ENCODE measurements at regions not wholly inside any gene's neighbourhood (a gene's known extent, or its start where the extent isn't known, plus 50 kb on each side); places are given as distances from the start of the nearest gene placed in this dataset.

GRCh38 chr5:165617491-165617890 lies 2112.1 kb downstream of the MAT2B start:
- no peaks in the 10 kb centered on the region for H3K9me3 ChIP-seq (ENCODE audit: control extremely low read depth in 1 of 3, control insufficient read depth in 2 of 3, insufficient read depth in 1 of 3, low read length in 2 of 3)
- H3K4me1 ChIP-seq (ENCODE audit: control insufficient read depth in 2 of 2, insufficient read depth in 2 of 2, low read length in 2 of 2), result no peaks in the 10 kb centered on the region
- H3K4me3 ChIP-seq (ENCODE audit: control extremely low read depth in 1 of 5, extremely low read depth in 1 of 5, insufficient read depth in 1 of 5, low read depth in 2 of 5, low read length in 4 of 5), result no peak overlapping the region
- no peaks in the 10 kb centered on the region for H3K79me2 ChIP-seq (ENCODE audit: control insufficient read depth, insufficient read depth, low read length)
- no peaks in the 10 kb centered on the region for H3K27me3 ChIP-seq (replicated peaks in 1 of 4; ENCODE audit: control extremely low read depth in 1 of 4, control insufficient read depth in 3 of 4, insufficient read depth in 4 of 4, low read length in 3 of 4)
- intact Hi-C loops (cut with micrococcal nuclease), result no loop called here
- H4K20me1 ChIP-seq (ENCODE audit: control insufficient read depth, insufficient read depth, low read length, poor library complexity, severe bottlenecking), result no peaks in the 10 kb centered on the region
- no peak overlapping the region for H3K4me3 Mint-ChIP-seq
- DNase-seq (no peak), ATAC-seq (ENCODE audit: low read depth) (no peak)
- POLR2A ChIA-PET, result no interaction called here
- H3K9ac ChIP-seq (ENCODE audit: low read length), result no peak overlapping the region
- H3K4me2 ChIP-seq (replicated peaks; ENCODE audit: low read depth, low read length, poor library complexity, severe bottlenecking), result no peak overlapping the region
- H3K36me3 ChIP-seq (replicated peaks in 1 of 2; ENCODE audit: control extremely low read depth in 1 of 2, control insufficient read depth in 1 of 2, extremely low read depth in 1 of 2, insufficient read depth in 2 of 2, low read length in 1 of 2), result no peaks in the 10 kb centered on the region
- no peak overlapping the region for H3K27ac ChIP-seq (ENCODE audit: low read length in 2 of 2)
- TF ChIP-seq EZH2 (IDR thresholded peaks at IDR 0.05; ENCODE audit: borderline replicate concordance, insufficient read depth, low read depth, low read length, poor library complexity, severe bottlenecking) (no peak), CTCF (IDR thresholded peaks at IDR 0.05) (no peak)
- peaks cover 2% of the 10 kb centered on the region for H3K9me3 Mint-ChIP-seq (ENCODE audit: insufficient read depth)
- H3K27me3 Mint-ChIP-seq, result no peaks in the 10 kb centered on the region
- CTCF ChIA-PET, result no interaction called here
- WGBS (ENCODE audit: insufficient coverage), result no CpG with 5 or more reads among the region's 2 CpGs
- no peaks in the 10 kb centered on the region for H3K4me1 Mint-ChIP-seq
- H2AFZ ChIP-seq (ENCODE audit: insufficient read depth, low read depth, low read length, poor library complexity, severe bottlenecking), result no peak overlapping the region
- no peak overlapping the region for H3K27ac Mint-ChIP-seq

DNA sequence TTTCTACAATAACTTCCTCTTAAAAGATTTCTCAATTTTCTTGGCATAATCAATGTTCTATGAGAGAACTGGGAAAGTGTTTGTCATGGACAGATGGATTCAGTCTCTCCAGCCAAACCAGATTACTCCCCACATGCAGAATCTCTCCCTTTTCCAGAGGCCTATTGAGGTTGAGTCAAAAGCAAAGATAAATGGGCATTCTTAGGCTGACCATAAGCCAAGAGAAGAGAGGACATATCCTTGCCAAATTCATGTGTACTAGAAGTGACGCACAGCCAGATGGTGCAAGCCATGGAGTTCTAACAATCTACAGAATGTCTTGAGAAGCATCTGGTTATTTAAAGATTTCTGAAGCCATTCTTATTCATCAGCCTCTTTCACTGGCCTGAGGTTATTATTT lies 2115.0 kb downstream of the MAT2B start:
- Histone ChIP-seq H3K36me3 (replicated peaks in 1 of 2; ENCODE audit: control extremely low read depth in 1 of 2, control insufficient read depth in 1 of 2, extremely low read depth in 1 of 2, insufficient read depth in 2 of 2, low read length in 1 of 2) (no peaks in the 10 kb centered on the region), H3K9me3 (ENCODE audit: control extremely low read depth in 1 of 3, control insufficient read depth in 2 of 3, insufficient read depth in 1 of 3, low read length in 2 of 3) (no peaks in the 10 kb centered on the region), H4K20me1 (ENCODE audit: control insufficient read depth, insufficient read depth, low read length, poor library complexity, severe bottlenecking) (no peaks in the 10 kb centered on the region), H2AFZ (ENCODE audit: insufficient read depth, low read depth, low read length, poor library complexity, severe bottlenecking) (no peak overlapping the region), H3K27ac (ENCODE audit: low read length in 2 of 2) (no peak overlapping the region), H3K4me2 (replicated peaks; ENCODE audit: low read depth, low read length, poor library complexity, severe bottlenecking) (no peak overlapping the region), H3K9ac (ENCODE audit: low read length) (no peak overlapping the region), H3K27me3 (replicated peaks in 1 of 4; ENCODE audit: control extremely low read depth in 1 of 4, control insufficient read depth in 3 of 4, insufficient read depth in 4 of 4, low read length in 3 of 4) (no peaks in the 10 kb centered on the region), H3K4me3 (ENCODE audit: control extremely low read depth in 1 of 5, extremely low read depth in 1 of 5, insufficient read depth in 1 of 5, low read depth in 2 of 5, low read length in 4 of 5) (no peak overlapping the region), H3K4me1 (ENCODE audit: control insufficient read depth in 2 of 2, insufficient read depth in 2 of 2, low read length in 2 of 2) (no peaks in the 10 kb centered on the region), H3K79me2 (ENCODE audit: control insufficient read depth, insufficient read depth, low read length) (no peaks in the 10 kb centered on the region)
- TF ChIP-seq EZH2 (IDR thresholded peaks at IDR 0.05; ENCODE audit: borderline replicate concordance, insufficient read depth, low read depth, low read length, poor library complexity, severe bottlenecking) (no peak), CTCF (IDR thresholded peaks at IDR 0.05) (no peak)
- DNase-seq (no peak), ATAC-seq (ENCODE audit: low read depth) (no peak)
- no peaks in the 10 kb centered on the region for H3K9me3 Mint-ChIP-seq (ENCODE audit: insufficient read depth)
- POLR2A ChIA-PET, result no interaction called here
- H3K27me3 Mint-ChIP-seq, result no peaks in the 10 kb centered on the region
- no peaks in the 10 kb centered on the region for H3K4me1 Mint-ChIP-seq
- no peak overlapping the region for H3K27ac Mint-ChIP-seq
- 60% methylated on average over 1 of the region's 1 CpG for WGBS (ENCODE audit: insufficient coverage)
- CTCF ChIA-PET, result no interaction called here
- H3K4me3 Mint-ChIP-seq, result no peak overlapping the region
- intact Hi-C loops (cut with micrococcal nuclease), result no loop called here
